Activated CD4-positive, alpha-beta T cell treated with anti-CD3 and anti-CD28 coated beads, Interleukin-2, amount 10 ng/mL, durations not matched to agents 7 days and 5 days (primary cell): ENCODE measurements at regions not wholly inside any gene's neighbourhood (a gene's known extent, or its start where the extent isn't known, plus 50 kb on each side); places are given as distances from the start of the nearest gene placed in this dataset.

Source experiments
- CTCF ChIA-PET: fragments of 350-600 bp; sonication (Branson Sonifier 250); formaldehyde crosslinking; loops from one replicate; lab custom pipeline; 2021; ENCODE audit warnings: antibody characterized with exemption; lab: Charles Lee
- POLR2A ChIA-PET: fragments of 350-600 bp; sonication (Branson Sonifier 250); formaldehyde crosslinking; loops from one replicate; lab custom pipeline; 2021; ENCODE audit warnings: antibody characterized with exemption; lab: Charles Lee
- DNase-seq: peaks from one replicate; pipeline ENCODE4 v3.0.0-alpha.2; 2020
- H3K27ac Mint-ChIP-seq: one replicate; pipeline ENCODE4 v1.8.0; 2021; ENCODE audit warnings: mild to moderate bottlenecking, moderate library complexity, mixed read lengths
- H3K27me3 Mint-ChIP-seq: one replicate; pipeline ENCODE4 v1.8.0; 2021; ENCODE audit warnings: mixed read lengths
- H3K36me3 Mint-ChIP-seq: one replicate; pipeline ENCODE4 v1.8.0; 2021; ENCODE audit warnings: low read depth, mixed read lengths
- H3K4me1 Mint-ChIP-seq: one replicate; pipeline ENCODE4 v1.8.0; 2021; ENCODE audit warnings: mixed read lengths
- H3K4me3 Mint-ChIP-seq: one replicate; pipeline ENCODE4 v1.8.0; 2021; ENCODE audit warnings: mild to moderate bottlenecking, moderate library complexity, mixed read lengths
- H3K9me3 Mint-ChIP-seq: one replicate; pipeline ENCODE4 v1.8.0; 2021; ENCODE audit warnings: mixed read lengths

DNA sequence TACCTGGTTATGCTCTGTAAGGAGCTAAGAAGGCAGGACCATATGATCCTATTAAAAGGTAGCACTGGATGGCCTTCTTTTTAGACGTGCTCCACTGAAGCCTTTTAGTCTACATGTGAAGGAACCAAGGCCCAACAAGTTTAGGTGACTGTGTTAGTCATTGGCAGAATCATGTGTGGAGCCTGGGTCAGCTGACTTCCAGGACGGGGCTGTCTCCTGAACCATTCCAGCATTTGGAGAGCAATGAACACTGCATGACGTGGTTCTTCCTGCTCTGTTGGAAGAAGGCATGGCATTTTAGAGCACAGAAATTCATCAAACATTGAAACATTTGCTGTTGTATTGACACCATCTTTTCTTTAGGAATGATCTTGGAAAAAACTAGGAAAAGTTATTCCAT, 87.8 kb upstream of the TIAM2 start:
- POLR2A ChIA-PET, result no interaction called here

GRCh38 chr6:154908723-154909122, 86.4 kb upstream of the TIAM2 start:
- H3K27ac Mint-ChIP-seq, result no peak overlapping the region
- H3K36me3 Mint-ChIP-seq, result peaks cover 2% of the 10 kb centered on the region
- no peaks in the 10 kb centered on the region for H3K4me1 Mint-ChIP-seq
- POLR2A ChIA-PET, result interaction anchor here (0.7 kb wide), 1 partner anchor 150 kb away, joined by 3 read pairs; no protein-coding TSS in a partner anchor
- no peaks in the 10 kb centered on the region for H3K27me3 Mint-ChIP-seq
- no peak overlapping the region for H3K4me3 Mint-ChIP-seq
- CTCF ChIA-PET, result interaction anchor here (2.0 kb wide), 1 partner anchor 19 kb away, joined by 4 read pairs; no protein-coding TSS in a partner anchor
- H3K9me3 Mint-ChIP-seq, result no peaks in the 10 kb centered on the region
- no peak for DNase-seq

More for the DNA sequence above, 87.8 kb upstream of the TIAM2 start:
- CTCF ChIA-PET, result interaction anchor here (0.7 to 1.1 kb wide), 2 partner anchors 74 to 986 kb away, joined by 3 to 4 read pairs; no protein-coding TSS in a partner anchor
- no peak for DNase-seq
- Mint-ChIP-seq H3K4me3 (no peak overlapping the region), H3K27ac (no peak overlapping the region), H3K4me1 (no peaks in the 10 kb centered on the region), H3K27me3 (no peaks in the 10 kb centered on the region), H3K9me3 (no peaks in the 10 kb centered on the region), H3K36me3 (peaks cover 2% of the 10 kb centered on the region)

DNA sequence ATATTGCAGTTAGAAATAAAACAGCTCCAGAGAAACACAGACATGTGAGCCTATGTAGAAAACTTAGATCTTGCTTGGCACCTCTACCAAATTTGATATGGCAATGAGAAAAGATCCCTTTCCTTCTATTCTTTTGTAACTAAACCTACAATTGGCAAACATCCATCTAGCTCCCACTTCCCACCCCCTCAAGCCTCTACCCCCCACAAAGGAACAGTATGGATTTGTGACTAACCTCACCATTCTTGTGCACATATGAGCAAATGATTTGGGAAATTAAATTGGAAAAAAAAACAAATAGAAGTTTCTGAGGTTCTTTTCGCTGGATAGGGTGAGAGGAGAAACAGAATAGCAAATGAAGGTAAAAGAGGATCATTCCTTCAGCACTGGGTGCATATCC, 85.8 kb upstream of the TIAM2 start:
- POLR2A ChIA-PET, result no interaction called here
- DNase-seq, result no peak
- H3K27me3 Mint-ChIP-seq, result no peaks in the 10 kb centered on the region
- no peak overlapping the region for H3K27ac Mint-ChIP-seq
- H3K4me3 Mint-ChIP-seq, result no peak overlapping the region
- no peaks in the 10 kb centered on the region for H3K9me3 Mint-ChIP-seq
- CTCF ChIA-PET, result interaction anchor here (2.0 kb wide), 1 partner anchor 18 kb away, joined by 4 read pairs; no protein-coding TSS in a partner anchor
- no peaks in the 10 kb centered on the region for H3K4me1 Mint-ChIP-seq
- H3K36me3 Mint-ChIP-seq, result peaks cover 2% of the 10 kb centered on the region

- no peak overlapping the region for H3K27ac Mint-ChIP-seq
- CTCF ChIA-PET, result interaction anchor here (2.0 kb wide), 1 partner anchor 18 kb away, joined by 4 read pairs; no protein-coding TSS in a partner anchor
- POLR2A ChIA-PET, result interaction anchor here (0.6 kb wide), 1 partner anchor 379 kb away, joined by 12 read pairs; no protein-coding TSS in a partner anchor
- no peaks in the 10 kb centered on the region for H3K27me3 Mint-ChIP-seq
- H3K36me3 Mint-ChIP-seq, result peaks cover 2% of the 10 kb centered on the region
- no peak overlapping the region for H3K4me3 Mint-ChIP-seq
- no peaks in the 10 kb centered on the region for H3K9me3 Mint-ChIP-seq
- DNase-seq, result no peak
- no peaks in the 10 kb centered on the region for H3K4me1 Mint-ChIP-seq
These were observed 85.3 kb upstream of the TIAM2 start for GRCh38 chr6:154909821-154910220.

GRCh38 chr6:154914288-154914687, 80.8 kb upstream of the TIAM2 start:
- H3K9me3 Mint-ChIP-seq, result no peaks in the 10 kb centered on the region
- ChIA-PET POLR2A (no interaction called here), CTCF (interaction anchor here (1.2 to 3.2 kb wide), 2 partner anchors 10 to 14 kb away, joined by 3 to 11 read pairs; no protein-coding TSS in a partner anchor)
- no peaks in the 10 kb centered on the region for H3K36me3 Mint-ChIP-seq
- H3K4me1 Mint-ChIP-seq, result peaks cover 7% of the 10 kb centered on the region
- DNase-seq, result no peak
- H3K27ac Mint-ChIP-seq, result no peak overlapping the region
- H3K4me3 Mint-ChIP-seq, result no peak overlapping the region
- H3K27me3 Mint-ChIP-seq, result no peaks in the 10 kb centered on the region

DNA sequence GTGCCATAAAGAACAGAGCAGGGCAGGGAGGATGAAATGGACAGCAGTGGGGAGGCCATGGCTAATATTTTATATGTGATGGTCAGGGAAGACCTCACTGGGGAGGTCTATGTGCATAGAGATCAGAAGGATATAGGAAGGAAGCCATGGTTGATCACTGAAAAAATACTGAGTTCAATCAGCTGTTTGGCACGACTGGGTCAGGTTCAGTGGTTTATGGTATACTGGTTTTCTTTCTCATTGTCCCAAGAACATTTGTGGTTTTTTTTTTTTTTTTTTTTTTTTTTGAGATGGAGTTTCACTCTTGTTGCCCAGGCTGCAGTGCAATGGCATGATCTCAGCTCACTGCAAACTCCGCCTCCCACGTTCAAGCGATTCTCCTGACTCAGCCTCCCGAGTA, 78.3 kb upstream of the TIAM2 start:
- Mint-ChIP-seq H3K27me3 (no peaks in the 10 kb centered on the region), H3K9me3 (no peaks in the 10 kb centered on the region), H3K36me3 (no peaks in the 10 kb centered on the region), H3K4me3 (no peak overlapping the region), H3K27ac (no peak overlapping the region), H3K4me1 (peaks cover 13% of the 10 kb centered on the region)
- POLR2A ChIA-PET, result no interaction called here
- CTCF ChIA-PET, result interaction anchor here (0.5 to 3.2 kb wide), 8 partner anchors 7 to 620 kb away, joined by 3 to 11 read pairs (median 4); no protein-coding TSS in a partner anchor
- no peak for DNase-seq

- Mint-ChIP-seq H3K27me3 (no peaks in the 10 kb centered on the region), H3K36me3 (no peaks in the 10 kb centered on the region), H3K9me3 (no peaks in the 10 kb centered on the region), H3K4me3 (no peak overlapping the region), H3K4me1 (peaks cover 13% of the 10 kb centered on the region), H3K27ac (no peak overlapping the region)
- no peak for DNase-seq
- POLR2A ChIA-PET, result no interaction called here
- CTCF ChIA-PET, result interaction anchor here (1.5 to 1.8 kb wide), 2 partner anchors 11 to 255 kb away, joined by 4 to 9 read pairs; no protein-coding TSS in a partner anchor
These were observed 77.2 kb upstream of the TIAM2 start for GRCh38 chr6:154917941-154918340.

- Mint-ChIP-seq H3K4me3 (no peak overlapping the region), H3K27ac (no peak overlapping the region), H3K27me3 (no peaks in the 10 kb centered on the region), H3K4me1 (peaks cover 16% of the 10 kb centered on the region), H3K9me3 (no peaks in the 10 kb centered on the region), H3K36me3 (no peaks in the 10 kb centered on the region)
- no peak for DNase-seq
- CTCF ChIA-PET, result interaction anchor here (0.9 to 1.3 kb wide), 3 partner anchors 8 to 364 kb away, joined by 3 to 4 read pairs (median 3); no protein-coding TSS in a partner anchor
- POLR2A ChIA-PET, result no interaction called here
These were observed 75.3 kb upstream of the TIAM2 start for GRCh38 chr6:154919806-154920205.

DNA sequence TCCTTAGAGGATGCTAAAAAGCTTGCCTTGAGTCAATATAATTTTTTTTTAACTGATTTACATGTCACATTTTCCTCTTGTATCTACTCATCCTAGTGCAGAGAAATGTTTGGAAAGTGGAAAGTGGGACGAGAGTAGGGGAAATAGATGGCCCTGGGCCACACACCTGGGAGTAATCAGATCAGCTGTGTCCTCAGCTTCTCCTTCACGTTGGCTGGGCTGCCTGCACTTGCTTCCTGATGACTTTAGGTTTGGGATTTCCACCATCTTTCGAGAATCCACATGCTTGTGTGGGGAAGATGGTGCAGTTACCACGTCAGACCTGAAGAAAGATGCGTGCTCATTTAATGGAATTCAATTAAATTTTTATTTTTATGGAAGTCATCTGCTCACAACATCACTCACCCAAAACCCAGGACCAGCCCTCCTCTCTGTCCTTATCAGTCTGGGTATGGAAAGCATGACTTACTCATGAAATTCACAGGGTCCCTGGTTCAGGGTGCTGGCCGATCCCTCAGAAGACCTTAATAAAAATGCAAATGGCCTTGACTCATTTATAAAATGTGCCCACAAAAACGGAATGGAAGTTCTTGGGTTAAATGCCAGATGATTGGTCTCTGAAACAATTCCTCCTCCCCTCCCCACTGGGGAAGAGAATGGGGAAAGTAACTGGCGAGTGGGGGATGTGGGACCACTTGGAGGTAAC, 74.5 kb upstream of the TIAM2 start:
- Mint-ChIP-seq H3K4me3 (no peak overlapping the region), H3K9me3 (no peaks in the 10 kb centered on the region), H3K27ac (no peak overlapping the region), H3K36me3 (no peaks in the 10 kb centered on the region), H3K4me1 (peaks cover 16% of the 10 kb centered on the region), H3K27me3 (no peaks in the 10 kb centered on the region)
- ChIA-PET CTCF (interaction anchor here (0.9 to 1.2 kb wide), 2 partner anchors 29 to 251 kb away, joined by 3 read pairs; no protein-coding TSS in a partner anchor), POLR2A (no interaction called here)
- DNase-seq, result no peak

DNA sequence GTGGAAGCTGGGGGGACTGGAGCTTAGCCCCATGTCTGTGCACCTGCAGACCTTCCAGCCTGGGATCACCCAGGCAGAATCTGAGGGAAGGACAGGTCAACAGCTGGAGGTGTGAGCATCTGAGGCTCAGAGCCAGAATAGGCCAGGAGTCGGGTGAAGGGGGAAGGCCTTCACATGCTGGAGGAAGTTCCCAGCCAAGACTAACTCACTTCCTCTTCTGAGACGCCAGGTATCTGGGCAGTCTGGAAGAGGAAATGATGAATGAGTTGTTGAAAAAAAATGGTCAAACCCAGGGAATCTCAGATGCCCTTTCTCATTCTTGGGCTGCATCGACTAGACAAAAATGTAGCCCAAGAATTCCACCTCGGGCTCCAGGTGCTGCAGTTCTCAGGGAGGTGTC, 73.6 kb upstream of the TIAM2 start:
- no peaks in the 10 kb centered on the region for H3K27me3 Mint-ChIP-seq
- no peak overlapping the region for H3K4me3 Mint-ChIP-seq
- H3K27ac Mint-ChIP-seq, result no peak overlapping the region
- no peaks in the 10 kb centered on the region for H3K9me3 Mint-ChIP-seq
- ChIA-PET POLR2A (no interaction called here), CTCF (interaction anchor here (0.9 to 1.2 kb wide), 2 partner anchors 28 to 250 kb away, joined by 3 read pairs; no protein-coding TSS in a partner anchor)
- H3K36me3 Mint-ChIP-seq, result no peaks in the 10 kb centered on the region
- H3K4me1 Mint-ChIP-seq, result peaks cover 16% of the 10 kb centered on the region
- no peak for DNase-seq

DNA sequence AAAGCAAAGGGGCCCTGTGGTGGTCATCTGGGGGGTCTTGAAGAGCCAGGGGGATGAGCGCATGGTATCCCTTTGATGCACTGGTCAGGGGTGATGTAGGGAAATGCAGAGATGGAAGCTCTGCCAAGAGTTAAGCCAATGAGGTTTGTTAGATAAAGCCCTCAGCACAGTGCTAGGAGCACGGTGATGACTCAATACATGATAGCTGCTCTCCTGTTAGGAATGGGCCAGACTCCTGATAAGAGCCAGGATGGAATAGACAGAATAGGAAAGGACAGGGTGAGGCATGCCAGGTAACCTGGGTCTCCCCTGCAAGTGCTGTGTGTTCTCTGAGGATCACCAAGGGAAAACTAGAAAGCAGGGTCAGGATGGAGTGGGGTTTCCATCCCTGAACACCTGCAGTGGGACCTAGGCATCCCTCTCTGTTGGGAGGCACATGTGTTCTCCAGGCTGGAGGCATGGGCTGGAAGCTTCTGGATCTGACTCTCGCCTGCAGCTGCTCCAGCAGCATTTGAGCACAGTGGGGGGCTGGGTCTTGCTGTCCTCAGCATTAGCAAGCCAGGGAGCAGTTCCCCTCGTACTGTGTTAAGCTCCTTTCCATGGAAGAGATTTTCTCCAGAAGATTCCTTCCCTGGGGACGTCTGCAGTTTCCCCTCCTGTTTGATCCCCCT, 71.8 kb upstream of the TIAM2 start:
- Mint-ChIP-seq H3K27me3 (no peaks in the 10 kb centered on the region), H3K36me3 (no peaks in the 10 kb centered on the region), H3K4me1 (peaks cover 10% of the 10 kb centered on the region), H3K9me3 (no peaks in the 10 kb centered on the region), H3K27ac (no peak overlapping the region), H3K4me3 (no peak overlapping the region)
- CTCF ChIA-PET, result interaction anchor here (0.6 to 2.7 kb wide), 7 partner anchors 8 to 324 kb away, joined by 3 to 15 read pairs (median 3); no protein-coding TSS in a partner anchor
- POLR2A ChIA-PET, result interaction anchor here (0.6 kb wide), 1 partner anchor 234 kb away, joined by 3 read pairs; no protein-coding TSS in a partner anchor
- DNase-seq, result no peak

DNA sequence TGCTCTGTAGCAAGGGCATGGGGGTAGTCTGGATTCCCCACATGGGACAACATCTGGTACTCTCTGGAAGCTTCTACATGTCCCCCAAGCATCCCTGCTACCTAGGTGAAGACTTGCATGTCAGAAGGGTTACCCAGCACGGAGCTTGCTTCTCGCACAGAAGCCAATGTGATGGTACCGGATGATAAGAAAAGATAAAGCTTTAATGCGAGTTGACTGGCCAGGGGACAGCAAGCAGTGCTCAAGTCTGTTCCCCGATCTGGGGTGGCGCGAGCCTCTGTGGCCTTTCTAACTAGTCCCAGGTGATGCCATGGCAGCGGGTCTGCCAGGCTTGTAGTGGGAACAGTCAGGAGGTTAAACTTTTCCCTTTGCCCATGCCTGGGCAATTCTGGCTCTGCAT, 70.0 kb upstream of the TIAM2 start:
- H3K4me3 Mint-ChIP-seq, result no peak overlapping the region
- H3K9me3 Mint-ChIP-seq, result no peaks in the 10 kb centered on the region
- POLR2A ChIA-PET, result no interaction called here
- CTCF ChIA-PET, result interaction anchor here (1.3 to 2.7 kb wide), 3 partner anchors 9 to 253 kb away, joined by 6 to 15 read pairs (median 11); no protein-coding TSS in a partner anchor
- peaks cover 14% of the 10 kb centered on the region for H3K4me1 Mint-ChIP-seq
- H3K27ac Mint-ChIP-seq, result no peak overlapping the region
- H3K36me3 Mint-ChIP-seq, result no peaks in the 10 kb centered on the region
- no peaks in the 10 kb centered on the region for H3K27me3 Mint-ChIP-seq
- DNase-seq, result no peak
